ENCODE measurements at regions not wholly inside any gene's neighbourhood (a gene's known extent, or its start where the extent isn't known, plus 50 kb on each side); places are given as distances from the start of the nearest gene placed in this dataset.
A peak's percentile ranks its signal among the peaks of the same experiment; 100 is the strongest.

DNA sequence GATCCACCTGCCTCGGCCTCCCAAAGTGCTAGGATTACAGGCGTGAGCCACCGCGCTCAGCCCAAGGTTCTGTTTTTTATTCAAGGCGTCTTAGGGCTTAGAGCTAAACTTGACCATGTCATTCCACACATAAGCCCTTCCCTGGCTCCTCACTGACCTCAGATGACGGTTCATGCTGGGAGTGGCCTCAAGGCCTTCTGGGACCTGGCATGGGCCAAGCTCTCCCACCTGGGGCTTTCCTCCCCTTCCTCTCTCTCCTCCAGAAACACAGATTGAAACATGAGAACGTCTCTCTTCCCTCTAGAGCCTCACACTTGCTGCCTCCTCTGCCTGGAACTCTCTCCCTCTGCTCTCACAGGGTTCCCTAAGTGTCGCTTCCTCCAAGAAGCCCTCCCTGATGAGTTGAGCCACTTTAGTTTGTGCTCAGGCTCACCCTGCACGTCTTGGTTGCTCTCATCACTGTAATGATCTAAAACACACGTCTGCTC is 155.6 kb upstream of the IER5L start:
- Histone ChIP-seq H3K27ac (peak overlapping the region; percentile 9 to 90 (median 82)), H3K27me3 (replicated peaks in 1 of 7) (peaks cover 0 to 44% (median 9%) of the 10 kb centered on the region in 7 donors), H3K4me1 (peaks cover 20 to 63% (median 49%) of the 10 kb centered on the region in 6 donors), H3K4me3 (peak overlapping the region in 2 of 8 donors; percentile 19 to 58), H3K36me3 (no peaks in the 10 kb centered on the region), H3K9me3 (peaks cover 0 to 14% (median 13%) of the 10 kb centered on the region in 8 donors)
- no peak for TF ChIP-seq CTCF (IDR thresholded peaks at IDR 0.05 in 8 of 11, conservative IDR thresholded peaks at IDR 0.05 in 3 of 11)
- 57 to 70% (median 60%) methylated on average over 10 of the region's 10 CpGs for WGBS, 5 donors
- DNase-seq = no peak
- intact Hi-C loops (cut with DNase I; ENCODE audit: low total_unique reads) = no loop called here

DNA sequence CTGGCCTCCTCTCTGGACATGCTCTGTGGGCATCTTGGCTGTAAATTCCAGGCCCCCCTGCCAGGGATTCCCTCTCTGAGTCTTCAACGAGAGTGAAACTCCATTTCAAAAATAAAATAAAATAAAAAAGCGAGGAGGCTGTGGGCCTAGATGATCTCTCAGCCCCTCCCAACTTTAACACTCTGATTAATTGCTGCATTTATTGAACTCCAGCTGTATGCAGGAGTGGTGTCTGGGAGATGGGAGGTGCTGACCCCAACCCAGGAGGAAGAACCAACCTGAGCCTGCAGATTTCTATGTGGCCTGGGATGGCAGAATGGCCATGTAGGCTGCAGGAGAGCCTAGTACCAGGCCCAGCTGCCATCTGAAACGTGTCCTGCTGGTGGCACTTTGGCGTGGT is 154.5 kb upstream of the IER5L start:
- DNase-seq = no peak
- Histone ChIP-seq H3K36me3 (no peaks in the 10 kb centered on the region), H3K27me3 (replicated peaks in 1 of 7) (peaks cover 0 to 41% (median 9%) of the 10 kb centered on the region in 7 donors), H3K27ac (peak overlapping the region in 6 of 8 donors; percentile 2 to 90 (median 35)), H3K4me3 (no peak overlapping the region), H3K9me3 (peaks cover 0 to 14% (median 13%) of the 10 kb centered on the region in 8 donors), H3K4me1 (peaks cover 26 to 65% (median 56%) of the 10 kb centered on the region in 6 donors)
- intact Hi-C loops (cut with DNase I; ENCODE audit: low total_unique reads) = no loop called here
- 69 to 93% (median 84%) methylated on average over 4 of the region's 4 CpGs for WGBS, 5 donors
- TF ChIP-seq POLR2A (IDR thresholded peaks at IDR 0.05) = no peak

- no peak for DNase-seq
- Histone ChIP-seq H3K27me3 (replicated peaks in 1 of 7) (peaks cover 0 to 35% (median 6%) of the 10 kb centered on the region in 7 donors), H3K36me3 (no peaks in the 10 kb centered on the region), H3K4me3 (no peak overlapping the region), H3K4me1 (peaks cover 26 to 61% (median 51%) of the 10 kb centered on the region in 6 donors), H3K9me3 (peaks cover 0 to 14% (median 13%) of the 10 kb centered on the region in 8 donors), H3K27ac (peak overlapping the region in 6 of 8 donors; percentile 2 to 90 (median 35))
- WGBS, 5 donors = 85 to 88% (median 86%) methylated on average over 9 to 13 of the region's 13 CpGs
- intact Hi-C loops (cut with DNase I; ENCODE audit: low total_unique reads) = no loop called here
- TF ChIP-seq POLR2A (IDR thresholded peaks at IDR 0.05) = no peak
- no peak for TF ChIP-seq CTCF (IDR thresholded peaks at IDR 0.05 in 8 of 11, conservative IDR thresholded peaks at IDR 0.05 in 3 of 11)
- TF ChIP-seq POLR2AphosphoS5 (IDR thresholded peaks at IDR 0.05) = no peak
Observed at GRCh38 chr9:129331772-129332500, 153.9 kb upstream of the IER5L start.

GRCh38 chr9:129331493-129331765 is 153.4 kb upstream of the IER5L start:
- no peak overlapping the region for H3K4me3 ChIP-seq
- 78 to 91% (median 83%) methylated on average over 4 of the region's 4 CpGs for WGBS, 5 donors
- peaks cover 24 to 56% (median 46%) of the 10 kb centered on the region in 6 donors for H3K4me1 ChIP-seq
- H3K27ac ChIP-seq = no peak overlapping the region
- H3K27me3 ChIP-seq (replicated peaks in 1 of 7) = peaks cover 0 to 29% (median under 1%) of the 10 kb centered on the region in 7 donors
- peaks cover 0 to 14% (median 13%) of the 10 kb centered on the region in 8 donors for H3K9me3 ChIP-seq
- TF ChIP-seq POLR2AphosphoS5 (IDR thresholded peaks at IDR 0.05) = no peak
- no peak for TF ChIP-seq CTCF (IDR thresholded peaks at IDR 0.05 in 8 of 11, conservative IDR thresholded peaks at IDR 0.05 in 3 of 11)
- TF ChIP-seq POLR2A (IDR thresholded peaks at IDR 0.05) = no peak
- intact Hi-C loops (cut with DNase I; ENCODE audit: low total_unique reads) = no loop called here
- no peaks in the 10 kb centered on the region for H3K36me3 ChIP-seq
- no peak for DNase-seq
